ENCODE measurements at regions not wholly inside any gene's neighbourhood (a gene's known extent, or its start where the extent isn't known, plus 50 kb on each side); places are given as distances from the start of the nearest gene placed in this dataset.

DNA sequence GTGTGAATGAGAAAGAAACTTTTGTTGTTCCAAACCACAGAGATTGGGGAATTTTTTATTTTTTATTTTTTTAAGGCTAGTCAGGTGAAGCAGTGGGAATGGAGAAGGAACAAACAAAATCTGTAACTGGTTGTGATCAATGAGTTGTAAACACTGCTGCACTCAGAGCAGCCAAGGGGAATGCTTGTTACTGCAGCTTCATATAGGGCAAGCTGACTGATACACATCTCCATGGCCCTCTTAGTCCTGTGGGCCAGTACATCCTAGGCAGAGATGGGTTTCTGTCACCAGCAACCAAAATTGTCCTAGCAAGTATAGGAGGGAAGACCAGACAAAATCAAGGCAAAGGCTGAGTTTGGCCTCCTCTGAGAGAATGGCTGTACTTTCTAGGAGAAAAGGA is 306.8 kb downstream of the CTTN start:
- DNase-seq, result no peak
- Histone ChIP-seq H3K4me3 (ENCODE audit: low read depth, low read length) (no peak overlapping the region), H3K9me3 (no peaks in the 10 kb centered on the region; the same call in 1 of the 2 replicates), H3K27me3 (no peaks in the 10 kb centered on the region; the same call in 1 of the 2 replicates), H3K36me3 (no peaks in the 10 kb centered on the region), H3K4me1 (no peaks in the 10 kb centered on the region)
- TF ChIP-seq, protein P1, sequence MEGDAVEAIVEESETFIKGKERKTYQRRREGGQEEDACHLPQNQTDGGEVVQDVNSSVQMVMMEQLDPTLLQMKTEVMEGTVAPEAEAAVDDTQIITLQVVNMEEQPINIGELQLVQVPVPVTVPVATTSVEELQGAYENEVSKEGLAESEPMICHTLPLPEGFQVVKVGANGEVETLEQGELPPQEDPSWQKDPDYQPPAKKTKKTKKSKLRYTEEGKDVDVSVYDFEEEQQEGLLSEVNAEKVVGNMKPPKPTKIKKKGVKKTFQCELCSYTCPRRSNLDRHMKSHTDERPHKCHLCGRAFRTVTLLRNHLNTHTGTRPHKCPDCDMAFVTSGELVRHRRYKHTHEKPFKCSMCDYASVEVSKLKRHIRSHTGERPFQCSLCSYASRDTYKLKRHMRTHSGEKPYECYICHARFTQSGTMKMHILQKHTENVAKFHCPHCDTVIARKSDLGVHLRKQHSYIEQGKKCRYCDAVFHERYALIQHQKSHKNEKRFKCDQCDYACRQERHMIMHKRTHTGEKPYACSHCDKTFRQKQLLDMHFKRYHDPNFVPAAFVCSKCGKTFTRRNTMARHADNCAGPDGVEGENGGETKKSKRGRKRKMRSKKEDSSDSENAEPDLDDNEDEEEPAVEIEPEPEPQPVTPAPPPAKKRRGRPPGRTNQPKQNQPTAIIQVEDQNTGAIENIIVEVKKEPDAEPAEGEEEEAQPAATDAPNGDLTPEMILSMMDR (IDR thresholded peaks at IDR 0.05; ENCODE audit: low read depth, low read length), result no peak

DNA sequence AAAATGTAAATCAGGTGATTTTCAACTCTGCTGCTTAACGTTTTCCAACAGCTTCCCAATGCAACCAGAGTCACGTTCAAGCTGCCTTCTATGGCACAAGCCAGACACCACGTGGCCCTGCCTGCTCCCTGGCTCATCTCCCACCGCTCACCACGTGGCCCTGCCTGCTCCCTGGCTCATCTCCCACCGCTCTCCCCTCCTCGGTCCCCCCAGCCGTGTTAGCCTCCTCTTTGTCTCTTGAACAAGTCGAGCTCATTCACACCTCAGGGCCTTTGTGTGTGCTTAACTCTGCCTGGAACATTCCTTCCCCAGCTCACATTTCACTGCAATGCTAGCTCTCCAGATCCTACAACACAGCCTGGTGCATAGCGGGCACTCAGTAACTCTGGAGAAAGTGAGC is 307.6 kb downstream of the CTTN start:
- H3K4me1 ChIP-seq, result no peaks in the 10 kb centered on the region
- TF ChIP-seq, protein P1 (IDR thresholded peaks at IDR 0.05; ENCODE audit: low read depth, low read length), result no peak
- no peaks in the 10 kb centered on the region for H3K36me3 ChIP-seq
- H3K27me3 ChIP-seq, result no peaks in the 10 kb centered on the region; the same call in 1 of the 2 replicates
- no peak for DNase-seq
- no peak overlapping the region for H3K4me3 ChIP-seq (ENCODE audit: low read depth, low read length)
- H3K9me3 ChIP-seq, result no peaks in the 10 kb centered on the region; the same call in 1 of the 2 replicates

DNA sequence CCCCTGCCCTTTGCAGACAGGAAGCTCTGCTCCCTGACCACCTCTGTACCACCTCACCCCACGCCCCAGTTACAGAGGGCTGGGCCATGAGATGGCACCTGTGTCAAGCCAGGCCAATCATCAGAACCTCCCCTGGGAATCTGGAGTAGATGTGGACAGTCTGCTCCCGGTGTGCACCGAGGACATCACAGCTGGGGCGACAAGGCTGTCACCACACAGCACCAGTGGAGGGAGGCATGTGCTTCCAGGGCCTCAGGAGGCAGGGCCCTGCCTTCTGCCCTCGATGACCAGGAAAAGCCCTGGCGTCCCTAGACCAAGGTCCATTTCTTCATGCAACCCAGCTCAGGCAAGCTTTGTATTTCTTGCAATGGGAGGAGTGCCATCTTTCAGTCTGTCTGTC is 309.5 kb downstream of the CTTN start:
- DNase-seq, result no peak
- Histone ChIP-seq H3K36me3 (no peaks in the 10 kb centered on the region), H3K9me3 (no peaks in the 10 kb centered on the region; the same call in 1 of the 2 replicates), H3K4me3 (ENCODE audit: low read depth, low read length) (no peak overlapping the region), H3K4me1 (no peaks in the 10 kb centered on the region), H3K27me3 (peaks cover 14% of the 10 kb centered on the region)
- TF ChIP-seq, protein P1 (IDR thresholded peaks at IDR 0.05; ENCODE audit: low read depth, low read length), result no peak

DNA sequence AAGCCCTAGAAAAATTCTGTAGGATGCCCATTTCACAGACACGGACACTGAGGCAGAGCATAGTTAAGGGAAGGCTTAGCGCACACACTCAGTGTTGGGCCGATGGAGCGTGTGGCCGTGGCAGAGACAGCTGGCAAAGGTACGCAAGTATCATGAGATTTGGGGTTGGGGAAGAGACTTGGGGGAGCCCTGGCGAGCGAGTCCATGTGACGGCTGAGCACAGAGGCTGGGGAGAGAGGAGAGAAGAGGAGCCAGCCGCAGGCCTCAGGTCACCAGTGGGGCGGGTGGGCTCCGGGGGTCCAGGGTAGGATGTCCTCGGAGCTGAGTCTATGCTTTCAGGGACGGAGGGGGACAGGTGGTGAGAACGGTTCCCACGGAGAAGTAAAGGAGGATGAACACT is 311.3 kb downstream of the CTTN start:
- Histone ChIP-seq H3K9me3 (no peaks in the 10 kb centered on the region; the same call in 1 of the 2 replicates), H3K27me3 (peaks cover 21% of the 10 kb centered on the region), H3K36me3 (no peaks in the 10 kb centered on the region), H3K4me1 (0 out of 2 replicates have a peak, but pooled peaks cover 4% of the 10 kb centered on the region), H3K4me3 (ENCODE audit: low read depth, low read length) (no peak overlapping the region)
- TF ChIP-seq, protein P1 (IDR thresholded peaks at IDR 0.05; ENCODE audit: low read depth, low read length), result no peak
- no peak for DNase-seq

DNA sequence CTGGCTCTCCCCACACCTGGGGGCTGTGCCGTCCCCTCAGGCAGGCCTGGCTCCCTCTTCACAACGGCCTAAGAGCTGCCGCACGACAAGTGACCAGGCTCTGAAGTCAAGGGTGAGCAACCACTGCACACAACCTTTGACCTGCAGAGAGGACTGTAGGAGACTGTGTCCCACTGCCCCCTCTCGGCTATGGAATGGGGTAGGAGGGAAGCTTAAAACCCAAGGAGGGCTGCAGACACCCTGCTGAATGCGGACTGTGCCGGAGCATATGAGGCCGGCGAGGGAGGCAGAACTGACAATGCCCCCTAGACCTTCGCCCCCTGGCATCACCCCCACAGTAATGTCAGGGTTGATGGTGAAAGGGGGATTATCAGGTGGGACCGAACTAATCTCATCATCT is 311.9 kb downstream of the CTTN start:
- TF ChIP-seq, protein P1 (IDR thresholded peaks at IDR 0.05; ENCODE audit: low read depth, low read length), result no peak
- Histone ChIP-seq H3K27me3 (peaks cover 25% of the 10 kb centered on the region), H3K9me3 (no peaks in the 10 kb centered on the region), H3K4me1 (0 out of 2 replicates have a peak, but pooled peaks cover 4% of the 10 kb centered on the region), H3K36me3 (no peaks in the 10 kb centered on the region), H3K4me3 (ENCODE audit: low read depth, low read length) (no peak overlapping the region)
- no peak for DNase-seq

DNA sequence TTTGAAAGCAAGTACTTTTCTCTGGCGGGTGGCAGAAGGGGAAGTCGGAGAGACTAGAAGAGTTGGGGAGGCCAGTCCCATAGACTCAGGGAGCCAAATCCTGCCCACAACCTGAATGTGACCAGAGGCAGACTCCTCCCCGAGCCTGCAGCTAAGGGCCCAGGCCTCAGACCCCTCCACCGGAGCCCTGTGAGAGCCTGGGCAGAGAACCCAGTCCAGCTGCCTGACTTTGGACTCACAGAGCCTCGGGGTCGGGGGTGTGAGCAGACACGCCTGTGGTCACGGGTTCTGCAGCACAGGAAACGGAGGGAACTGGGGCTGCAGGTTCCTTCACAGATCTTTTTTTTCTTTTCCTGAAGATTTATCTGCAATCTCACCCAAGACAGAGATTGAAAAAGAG is 312.3 kb downstream of the CTTN start:
- TF ChIP-seq, protein P1 (IDR thresholded peaks at IDR 0.05; ENCODE audit: low read depth, low read length), result no peak
- Histone ChIP-seq H3K36me3 (no peaks in the 10 kb centered on the region), H3K27me3 (peaks cover 26% of the 10 kb centered on the region), H3K9me3 (no peaks in the 10 kb centered on the region), H3K4me3 (ENCODE audit: low read depth, low read length) (no peak overlapping the region), H3K4me1 (0 out of 2 replicates have a peak, but pooled peaks cover 4% of the 10 kb centered on the region)
- no peak for DNase-seq

All from BE2C (cell line).